Loucy (cell line): ENCODE measurements at regions not wholly inside any gene's neighbourhood (a gene's known extent, or its start where the extent isn't known, plus 50 kb on each side); places are given as distances from the start of the nearest gene placed in this dataset.

Source experiments
- H2AFZ ChIP-seq: fragments of 200-600 bp; sonication (generic); 2 replicates; pipeline ENCODE4 v1.6.0; 2016; ENCODE audit warnings: antibody characterized with exemption, mild to moderate bottlenecking, low read length, moderate library complexity
- H3F3A ChIP-seq: fragments of 200-600 bp; 2 replicates; pipeline ENCODE4 v1.6.0; 2016; ENCODE audit warnings: antibody characterized with exemption, low read depth, mild to moderate bottlenecking
- H3K27me3 ChIP-seq: fragments of 200-600 bp; sonication (generic); 2 replicates; pipeline ENCODE4 v1.6.1; 2014; ENCODE audit warnings: low read length, mild to moderate bottlenecking; ENCODE audit not compliant: insufficient read depth, poor library complexity, severe bottlenecking
- H3K36me3 ChIP-seq: fragments of 200-600 bp; sonication (generic); 2 replicates; pipeline ENCODE4 v1.6.1; 2016; ENCODE audit warnings: low read length; ENCODE audit not compliant: insufficient read depth
- H3K4me1 ChIP-seq: fragments of 200-600 bp; sonication (generic); 2 replicates; pipeline ENCODE4 v1.5.1; 2014; ENCODE audit warnings: low read length, mild to moderate bottlenecking; ENCODE audit not compliant: insufficient read depth, poor library complexity, severe bottlenecking
- H3K4me2 ChIP-seq: fragments of 200-600 bp; sonication (generic); 2 replicates; pipeline ENCODE4 v1.6.0; 2014; ENCODE audit warnings: antibody characterized with exemption, low read length, low read depth, mild to moderate bottlenecking; ENCODE audit not compliant: poor library complexity, severe bottlenecking
- H3K4me3 ChIP-seq: fragments of 200-600 bp; sonication (generic); 2 replicates; pipeline ENCODE4 v1.5.1; 2014; ENCODE audit warnings: low read length, mild to moderate bottlenecking, mixed read lengths; ENCODE audit not compliant: poor library complexity, severe bottlenecking
- H3K79me2 ChIP-seq: fragments of 200-600 bp; sonication (generic); 2 replicates; pipeline ENCODE4 v1.6.1; 2014; ENCODE audit warnings: low read length; ENCODE audit not compliant: insufficient read depth
- H3K9ac ChIP-seq: fragments of 200-600 bp; sonication (generic); 2 replicates; pipeline ENCODE4 v1.6.0; 2014; ENCODE audit warnings: mild to moderate bottlenecking, low read depth, low read length, moderate library complexity; ENCODE audit not compliant: poor library complexity, severe bottlenecking
- H3K9me2 ChIP-seq: fragments of 200-600 bp; sonication (generic); replicated peaks from 2 replicates; pipeline ENCODE4 v1.6.1; 2016; ENCODE audit warnings: low read depth, low read length, mixed read lengths
- H3K9me3 ChIP-seq: fragments of 200-600 bp; sonication (generic); 2 replicates; pipeline ENCODE4 v1.6.1; 2014; ENCODE audit warnings: mild to moderate bottlenecking, antibody characterized with exemption, low read length, low read depth; ENCODE audit not compliant: insufficient read depth
- H4K20me1 ChIP-seq: fragments of 200-600 bp; sonication (generic); 2 replicates; pipeline ENCODE4 v1.6.0; 2014; ENCODE audit warnings: antibody characterized with exemption, low read length, mild to moderate bottlenecking; ENCODE audit not compliant: insufficient read depth, poor library complexity, severe bottlenecking
- CTCF ChIP-seq: fragments of 200-600 bp; sonication (generic); conservative IDR thresholded peaks from 2 replicates; pipeline ENCODE4 v1.5.1; 2014; ENCODE audit warnings: mild to moderate bottlenecking, antibody characterized with exemption, low read length
- EZH2phosphoT487 ChIP-seq: fragments of 200-600 bp; IDR thresholded peaks from 2 replicates; pipeline ENCODE4 v1.6.1; 2018; ENCODE audit warnings: antibody characterized with exemption, mild to moderate bottlenecking, moderate library complexity, borderline replicate concordance

GRCh38 chr7:11895337-11895736 is 63.3 kb upstream of the THSD7A start:
- Histone ChIP-seq H3K9me3 (no peaks in the 10 kb centered on the region), H3K79me2 (no peaks in the 10 kb centered on the region), H3K9me2 (no peaks in the 10 kb centered on the region), H3K27me3 (no peaks in the 10 kb centered on the region), H3K4me1 (no peaks in the 10 kb centered on the region), H4K20me1 (no peaks in the 10 kb centered on the region), H2AFZ (no peak overlapping the region), H3K4me2 (no peak overlapping the region), H3F3A (no peaks in the 10 kb centered on the region), H3K9ac (no peak overlapping the region), H3K36me3 (no peaks in the 10 kb centered on the region), H3K4me3 (no peak overlapping the region)
- TF ChIP-seq EZH2phosphoT487 = no peak
- no peak for TF ChIP-seq CTCF

DNA sequence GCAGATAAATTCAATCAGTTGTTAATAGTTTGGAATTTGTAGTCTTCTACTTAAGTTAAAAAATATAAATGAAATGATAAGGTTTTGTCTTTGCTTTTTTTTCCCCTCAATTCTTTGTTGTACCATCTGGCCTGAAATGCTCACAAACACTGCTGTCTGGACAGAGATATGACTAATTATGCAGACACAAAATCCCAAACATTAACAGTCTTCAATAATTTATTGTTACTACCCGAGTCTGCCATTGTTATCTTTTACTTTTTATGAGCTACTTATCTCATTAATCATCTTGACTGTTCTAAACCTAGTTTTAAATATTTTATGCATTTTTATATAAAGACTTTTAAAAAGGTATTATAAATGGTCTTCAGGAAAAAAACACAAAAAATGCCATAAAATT is 64.7 kb upstream of the THSD7A start:
- Histone ChIP-seq H2AFZ (no peak overlapping the region), H3K9me2 (no peaks in the 10 kb centered on the region), H3K27me3 (no peaks in the 10 kb centered on the region), H3K79me2 (no peaks in the 10 kb centered on the region), H3F3A (no peaks in the 10 kb centered on the region), H3K4me3 (no peak overlapping the region), H3K36me3 (no peaks in the 10 kb centered on the region), H4K20me1 (no peaks in the 10 kb centered on the region), H3K9me3 (no peaks in the 10 kb centered on the region), H3K4me2 (no peak overlapping the region), H3K9ac (no peak overlapping the region), H3K4me1 (no peaks in the 10 kb centered on the region)
- TF ChIP-seq CTCF (no peak), EZH2phosphoT487 (no peak)

GRCh38 chr7:11899247-11899646 is 67.2 kb upstream of the THSD7A start:
- Histone ChIP-seq H4K20me1 (no peaks in the 10 kb centered on the region), H3K4me2 (no peak overlapping the region), H3K4me1 (no peaks in the 10 kb centered on the region), H2AFZ (no peak overlapping the region), H3K79me2 (no peaks in the 10 kb centered on the region), H3K27me3 (no peaks in the 10 kb centered on the region), H3K36me3 (no peaks in the 10 kb centered on the region), H3K4me3 (no peak overlapping the region), H3F3A (no peaks in the 10 kb centered on the region), H3K9ac (no peak overlapping the region), H3K9me3 (no peaks in the 10 kb centered on the region), H3K9me2 (no peaks in the 10 kb centered on the region)
- TF ChIP-seq CTCF (no peak), EZH2phosphoT487 (no peak)
